Large intestine (tissue), 3 donors: ENCODE measurements at regions not wholly inside any gene's neighbourhood (a gene's known extent, or its start where the extent isn't known, plus 50 kb on each side); places are given as distances from the start of the nearest gene placed in this dataset.
"Not testable (repeated sequence)": the region's sequence is repeated elsewhere in the genome, so short reads cannot be mapped to it uniquely, and the experiment has no call there.

Source experiments
- DNase-seq, 2 donors: peaks; one replicate each; pipeline versions ENCODE4 v3.0.0 to v3.0.0-alpha.2; 2013
- H3K27ac ChIP-seq: one replicate; pipeline ENCODE4 v1.5.1; 2013; ENCODE audit warnings: low read length
- H3K27me3 ChIP-seq: 2 replicates; pipeline ENCODE4 v1.6.1; 2013; ENCODE audit warnings: low read length; ENCODE audit not compliant: control insufficient read depth, insufficient read depth
- H3K36me3 ChIP-seq: 2 replicates; pipeline ENCODE4 v1.6.1; 2013; ENCODE audit warnings: low read length; ENCODE audit not compliant: control insufficient read depth, insufficient read depth
- H3K4me1 ChIP-seq: one replicate; pipeline ENCODE4 v1.6.1; 2013; ENCODE audit warnings: low read length; ENCODE audit not compliant: control insufficient read depth, insufficient read depth
- H3K4me3 ChIP-seq: one replicate; pipeline ENCODE4 v1.5.1; 2013; ENCODE audit warnings: low read length
- H3K9me3 ChIP-seq: one replicate; pipeline ENCODE4 v1.6.1; 2013; ENCODE audit warnings: mild to moderate bottlenecking, low read depth, low read length, moderate library complexity; ENCODE audit not compliant: control insufficient read depth
- WGBS: methylation state at CpG from one replicate; pipeline ENCODE4 v1.1.5; 2013; ENCODE audit warnings: low lambda C conversion rate; ENCODE audit not compliant: insufficient coverage; 5-methylcytosine and 5-hydroxymethylcytosine counted together

DNA sequence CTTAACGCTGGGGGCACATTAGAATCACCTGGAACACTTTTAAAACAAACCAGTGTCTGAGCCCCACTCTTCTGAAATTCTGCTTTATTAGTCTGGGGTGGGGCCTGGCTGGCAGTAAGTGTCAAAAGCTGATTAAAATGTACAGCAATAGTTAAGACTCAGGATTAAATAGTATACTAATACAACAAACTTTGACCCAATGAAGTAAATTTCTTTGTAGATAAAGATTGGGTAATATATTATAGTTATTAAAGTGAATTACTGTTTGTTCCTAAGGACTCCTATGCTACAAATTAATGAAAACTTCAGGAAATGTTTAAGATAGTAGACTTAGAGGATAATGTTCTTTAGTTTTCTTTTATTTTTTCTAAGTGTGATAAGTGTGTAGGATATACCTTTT is 160.9 kb downstream of the FAM124B start:
- H3K4me3 ChIP-seq: no peak overlapping the region
- no CpG with 5 or more reads among the region's 1 CpG for WGBS
- peak in 1 of 2 donors; percentile 55 for DNase-seq

DNA sequence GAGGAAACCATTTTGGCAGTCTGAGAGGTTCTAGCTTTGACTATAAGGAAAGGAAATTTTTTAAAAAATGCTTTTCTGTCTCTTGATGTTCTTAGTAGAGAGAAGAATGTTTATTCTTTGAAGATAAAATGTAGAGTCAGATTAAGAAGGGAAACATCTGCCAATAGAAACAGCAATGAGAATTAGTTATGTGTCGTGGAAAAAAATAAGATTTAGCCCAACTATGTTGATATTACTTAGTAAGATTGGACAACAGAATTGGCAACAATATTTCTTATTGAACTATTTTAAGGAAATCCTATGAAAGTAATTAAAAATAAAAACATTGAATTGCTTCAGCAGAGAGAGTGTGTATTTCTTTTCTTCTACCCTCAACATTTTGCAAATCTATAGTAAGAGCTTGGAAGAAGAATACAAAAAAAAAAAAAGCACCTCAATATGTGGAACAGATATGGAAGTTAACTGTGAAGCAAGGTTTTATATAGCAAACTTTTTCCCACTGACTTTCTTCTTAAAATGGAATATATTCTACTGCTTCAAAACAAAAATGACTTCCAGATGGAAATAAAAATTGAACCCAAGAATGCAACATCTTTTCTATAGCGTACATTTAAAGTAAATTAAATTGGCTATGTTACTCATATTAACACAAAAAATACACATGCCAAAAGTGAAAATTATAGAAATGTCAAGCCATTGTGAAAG is 177.9 kb downstream of the FAM124B start:
- DNase-seq: no peak

More for the DNA sequence above, 160.9 kb downstream of the FAM124B start:
- H3K27me3 ChIP-seq: no peaks in the 10 kb centered on the region
- peaks cover 5% of the 10 kb centered on the region for H3K9me3 ChIP-seq
- no peaks in the 10 kb centered on the region for H3K4me1 ChIP-seq
- no peaks in the 10 kb centered on the region for H3K36me3 ChIP-seq
- no peak overlapping the region for H3K27ac ChIP-seq

DNA sequence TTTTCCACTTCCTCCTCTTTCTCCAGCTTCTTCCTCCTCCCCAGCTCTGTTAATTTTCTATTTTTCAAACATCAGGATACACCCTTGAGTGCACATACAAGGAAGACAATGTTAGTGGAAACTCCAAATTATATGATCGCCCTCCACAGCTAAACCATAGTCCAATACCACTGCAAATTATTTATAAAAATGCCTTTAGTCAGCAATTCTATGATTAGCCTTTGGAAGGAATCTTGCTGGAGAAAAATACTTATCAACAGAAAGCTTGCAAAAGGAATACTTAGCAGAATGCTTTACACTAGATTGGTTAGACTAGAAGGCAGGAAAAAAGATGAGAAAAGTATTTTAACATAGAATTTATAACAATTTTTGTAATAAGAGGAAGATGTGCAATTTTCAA is 178.9 kb downstream of the FAM124B start:
- H3K27me3 ChIP-seq: no peaks in the 10 kb centered on the region
- no peaks in the 10 kb centered on the region for H3K4me1 ChIP-seq
- no CpG with 5 or more reads among the region's 1 CpG for WGBS
- no peak for DNase-seq
- no peak overlapping the region for H3K4me3 ChIP-seq
- H3K36me3 ChIP-seq: no peaks in the 10 kb centered on the region
- no peak overlapping the region for H3K27ac ChIP-seq
- no peaks in the 10 kb centered on the region for H3K9me3 ChIP-seq

More for the DNA sequence above, 177.9 kb downstream of the FAM124B start:
- no peaks in the 10 kb centered on the region for H3K27me3 ChIP-seq
- WGBS: 64% methylated on average over 2 of the region's 2 CpGs
- no peak overlapping the region for H3K4me3 ChIP-seq
- no peak overlapping the region for H3K27ac ChIP-seq
- H3K9me3 ChIP-seq: no peaks in the 10 kb centered on the region
- H3K36me3 ChIP-seq: no peaks in the 10 kb centered on the region
- no peaks in the 10 kb centered on the region for H3K4me1 ChIP-seq

DNA sequence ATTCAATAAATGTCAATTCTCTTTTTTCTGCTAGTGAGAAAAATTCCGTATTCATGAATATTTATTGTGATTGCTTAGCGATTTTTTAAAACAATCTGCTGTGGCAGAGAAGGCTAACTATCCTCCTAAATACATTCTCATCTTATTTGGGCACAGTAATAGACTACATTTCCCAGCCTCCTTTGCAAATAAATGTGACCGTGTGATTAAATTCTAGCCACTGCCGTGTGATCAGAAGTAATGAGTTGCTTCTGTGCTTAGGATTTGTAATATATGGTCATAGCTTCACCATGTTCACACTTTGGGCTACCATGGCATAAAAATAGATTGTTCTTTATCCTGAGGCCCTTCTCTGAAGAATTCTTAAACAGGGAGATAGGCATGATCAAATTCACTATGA is 179.6 kb downstream of the FAM124B start:
- Histone ChIP-seq H3K4me3 (no peak overlapping the region), H3K27ac (no peak overlapping the region), H3K36me3 (no peaks in the 10 kb centered on the region), H3K4me1 (no peaks in the 10 kb centered on the region), H3K27me3 (no peaks in the 10 kb centered on the region), H3K9me3 (no peaks in the 10 kb centered on the region)
- no peak for DNase-seq
- WGBS: 50% methylated on average over 2 of the region's 4 CpGs

DNA sequence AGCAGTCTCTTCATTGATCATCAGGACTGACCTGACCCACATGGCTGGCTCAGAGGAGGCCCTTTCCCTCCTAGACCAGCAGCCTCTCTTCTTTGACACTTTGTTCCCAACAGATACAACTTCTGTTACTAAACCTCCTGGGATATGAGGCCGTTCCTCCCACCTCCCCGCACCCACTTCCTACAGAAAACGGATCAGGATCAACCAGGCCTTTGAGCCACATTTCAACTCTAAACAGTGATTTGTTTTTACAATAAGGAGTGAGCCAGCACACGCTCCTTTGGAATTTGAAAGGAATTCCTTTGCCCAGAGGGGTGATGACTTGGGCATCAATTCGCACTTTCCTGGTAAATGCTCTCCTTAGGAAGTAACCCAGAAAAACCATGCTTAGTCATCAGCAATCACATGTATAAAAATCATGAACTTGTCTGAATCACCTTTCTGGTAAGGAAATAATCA is 180.4 kb downstream of the FAM124B start:
- no peak for DNase-seq
- Histone ChIP-seq H3K27ac (no peak overlapping the region), H3K27me3 (no peaks in the 10 kb centered on the region), H3K4me1 (no peaks in the 10 kb centered on the region), H3K9me3 (no peaks in the 10 kb centered on the region), H3K36me3 (no peaks in the 10 kb centered on the region), H3K4me3 (no peak overlapping the region)
- WGBS: no CpG with 5 or more reads among the region's 5 CpGs

DNA sequence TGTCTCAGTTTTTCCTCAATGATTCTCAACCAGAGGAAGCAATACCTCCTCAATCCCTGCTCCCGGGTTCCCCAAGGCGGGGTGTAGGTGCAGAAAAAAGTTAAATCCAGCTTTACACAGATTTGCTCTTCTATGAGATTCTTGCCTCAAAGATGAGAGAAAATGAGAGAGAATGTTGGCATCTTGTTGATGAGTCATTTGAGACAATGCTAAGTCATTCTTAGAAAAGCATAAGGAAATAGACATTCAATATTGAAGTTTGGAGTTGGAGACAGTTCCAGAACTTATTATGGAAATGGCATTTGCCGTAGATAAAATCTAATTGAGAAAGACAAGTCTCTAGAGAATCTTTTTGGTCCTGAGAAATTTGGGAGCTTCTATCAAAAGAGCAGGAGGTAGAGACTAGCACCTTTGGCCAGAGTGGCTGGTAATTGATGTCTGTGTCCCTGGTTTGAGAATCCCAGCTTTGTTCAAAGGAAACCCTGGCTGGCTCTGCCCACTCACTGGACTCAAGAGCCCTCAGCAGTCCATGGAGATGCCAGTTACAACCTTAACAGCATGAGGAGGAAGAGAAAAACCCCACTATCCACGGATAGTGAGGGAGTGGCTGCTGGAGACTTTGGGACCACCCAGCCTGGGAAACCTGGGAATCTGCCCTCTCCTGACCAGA is 181.2 kb downstream of the FAM124B start:
- no CpG with 5 or more reads among the region's 4 CpGs for WGBS
- H3K9me3 ChIP-seq: no peaks in the 10 kb centered on the region
- no peak overlapping the region for H3K4me3 ChIP-seq
- H3K27me3 ChIP-seq: no peaks in the 10 kb centered on the region
- H3K36me3 ChIP-seq: no peaks in the 10 kb centered on the region
- no peak for DNase-seq
- no peak overlapping the region for H3K27ac ChIP-seq
- H3K4me1 ChIP-seq: no peaks in the 10 kb centered on the region

DNA sequence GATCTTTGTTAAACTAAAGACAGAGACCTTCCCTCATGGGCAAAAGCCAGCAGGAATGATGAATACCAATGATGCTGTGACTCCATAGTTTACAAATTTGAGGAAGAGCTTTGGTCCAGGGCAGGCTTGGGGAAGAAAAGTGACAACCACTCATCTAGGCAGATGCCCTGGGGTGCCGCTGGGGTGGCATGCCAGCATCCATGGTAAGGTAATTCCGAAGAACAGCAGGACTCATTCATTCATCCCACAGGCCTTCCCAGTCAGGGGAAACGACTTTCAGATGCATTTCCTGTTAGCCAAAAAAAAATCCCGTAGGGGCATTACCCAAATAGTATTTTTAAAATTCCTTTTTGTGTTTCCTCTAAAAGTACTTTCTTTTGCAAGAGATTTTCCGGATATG is 180.7 kb upstream of the SERPINE2 start:
- 75% methylated on average over 1 of the region's 5 CpGs for WGBS
- Histone ChIP-seq H3K36me3 (no peaks in the 10 kb centered on the region), H3K9me3 (no peaks in the 10 kb centered on the region), H3K4me3 (no peak overlapping the region), H3K27ac (no peak overlapping the region), H3K27me3 (no peaks in the 10 kb centered on the region), H3K4me1 (no peaks in the 10 kb centered on the region)
- DNase-seq: no peak

DNA sequence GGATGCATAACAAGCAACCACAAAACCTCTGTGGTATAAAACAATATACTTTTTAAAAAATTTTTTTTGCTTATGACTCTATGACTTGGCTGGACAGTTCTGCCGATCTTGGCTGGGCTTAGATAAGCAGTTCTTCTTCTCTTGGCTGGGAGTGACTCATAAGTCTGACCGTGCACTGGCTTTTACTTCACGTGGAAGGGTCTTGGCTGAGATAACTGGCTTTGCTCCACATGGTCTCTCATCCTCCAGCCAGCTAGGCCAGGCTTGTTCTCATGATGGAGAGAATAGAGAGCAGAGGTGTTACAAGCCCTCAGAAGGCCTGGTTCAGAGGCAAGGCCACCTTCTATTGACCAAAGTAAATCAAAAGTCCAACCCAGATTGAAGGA is 178.9 kb upstream of the SERPINE2 start:
- H3K27ac ChIP-seq: no peak overlapping the region
- H3K9me3 ChIP-seq: no peaks in the 10 kb centered on the region
- H3K36me3 ChIP-seq: no peaks in the 10 kb centered on the region
- DNase-seq: no peak
- no peaks in the 10 kb centered on the region for H3K27me3 ChIP-seq
- 20% methylated on average over 1 of the region's 3 CpGs for WGBS
- H3K4me3 ChIP-seq: no peak overlapping the region
- no peaks in the 10 kb centered on the region for H3K4me1 ChIP-seq

DNA sequence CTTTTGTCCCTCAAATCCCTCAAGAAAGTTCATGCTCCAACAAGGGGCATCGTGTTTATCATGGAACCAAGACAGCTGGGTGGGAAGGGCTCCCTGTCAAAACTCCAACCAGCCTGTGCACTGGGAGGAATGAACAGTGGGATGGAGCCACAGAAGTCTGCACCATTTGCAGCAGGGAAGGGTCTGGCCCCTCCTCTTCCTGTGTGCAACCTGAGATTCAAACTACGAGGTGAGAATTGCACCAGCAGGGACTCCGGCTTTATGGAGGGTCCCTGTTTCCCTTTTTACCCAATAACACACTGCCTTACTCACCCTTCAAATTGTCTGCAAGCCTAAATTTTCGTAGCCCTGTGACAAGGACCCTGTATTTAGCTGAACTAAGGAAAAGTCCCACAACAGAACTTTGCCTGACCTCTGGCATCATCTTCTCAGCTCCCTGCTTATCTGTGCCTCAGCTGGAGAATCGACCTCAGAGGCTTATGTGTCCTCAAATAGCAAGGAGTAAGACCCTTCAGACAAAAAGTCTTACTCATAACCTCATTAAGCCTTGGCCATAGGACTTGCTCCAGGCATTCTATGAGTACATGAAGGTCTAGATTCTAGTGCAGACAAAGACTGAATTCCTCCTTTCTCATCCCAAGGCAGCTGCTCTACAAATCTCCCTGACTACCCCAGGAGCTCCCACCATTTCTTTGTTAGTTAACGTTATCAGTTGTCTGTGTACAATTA is 178.3 kb upstream of the SERPINE2 start:
- no peak for DNase-seq
- no peaks in the 10 kb centered on the region for H3K9me3 ChIP-seq
- 80% methylated on average over 1 of the region's 6 CpGs for WGBS
- H3K4me3 ChIP-seq: no peak overlapping the region
- H3K36me3 ChIP-seq: no peaks in the 10 kb centered on the region
- H3K27me3 ChIP-seq: no peaks in the 10 kb centered on the region
- H3K4me1 ChIP-seq: no peaks in the 10 kb centered on the region
- no peak overlapping the region for H3K27ac ChIP-seq

DNA sequence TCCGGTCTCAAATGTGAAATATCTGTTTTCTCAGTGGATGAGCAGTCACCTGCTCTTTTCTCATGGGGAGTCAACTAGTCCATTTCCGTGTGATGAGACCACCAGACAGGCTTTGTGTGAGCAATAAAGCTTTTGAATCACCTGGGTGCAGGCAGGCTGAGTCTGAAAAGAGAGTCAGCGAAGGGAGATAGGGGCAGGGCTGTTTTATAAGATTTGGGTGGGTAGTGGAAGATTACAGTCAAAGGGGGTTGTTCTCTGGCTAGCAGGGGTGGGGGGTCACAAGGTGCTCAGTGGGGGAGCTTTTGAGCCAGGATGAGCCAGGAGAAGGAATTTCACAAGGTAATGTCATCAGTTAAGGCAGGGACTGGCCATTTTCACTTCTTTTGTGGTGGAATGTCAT is 176.5 kb upstream of the SERPINE2 start:
- not testable (repeated sequence) for H3K9me3 ChIP-seq, H3K27me3 ChIP-seq
- WGBS: 82% methylated on average over 2 of the region's 3 CpGs

More for the DNA sequence above, 176.5 kb upstream of the SERPINE2 start:
- H3K36me3 ChIP-seq, H3K4me1 ChIP-seq, DNase-seq, H3K4me3 ChIP-seq, H3K27ac ChIP-seq: not testable (repeated sequence)
